ENCODE measurements at regions not wholly inside any gene's neighbourhood (a gene's known extent, or its start where the extent isn't known, plus 50 kb on each side); places are given as distances from the start of the nearest gene placed in this dataset.

- CTCF ChIA-PET: no interaction called here
- no TSS peak for BruUV-seq (replicated peaks)
- H3K9me3 ChIP-seq (ENCODE audit: low read depth, low read length, poor library complexity, severe bottlenecking): no peaks in the 10 kb centered on the region
- H3K27me3 ChIP-seq (replicated peaks; ENCODE audit: insufficient read depth, low read depth, low read length, poor library complexity): no peaks in the 10 kb centered on the region
- no peaks in the 10 kb centered on the region for H3K36me3 ChIP-seq (ENCODE audit: insufficient read depth, low read length, poor library complexity, severe bottlenecking)
- H3K4me1 ChIP-seq (ENCODE audit: insufficient read depth, low read length, poor library complexity, severe bottlenecking): no peaks in the 10 kb centered on the region
- intact Hi-C loops (cut with micrococcal nuclease; ENCODE audit: unreplicated experiment): no loop called here
- H3K27ac ChIP-seq (ENCODE audit: low read depth, low read length, poor library complexity, severe bottlenecking): no peak overlapping the region
- TF ChIP-seq EZH2 (IDR thresholded peaks at IDR 0.05; ENCODE audit: borderline replicate concordance, low read depth, low read length, poor library complexity, severe bottlenecking) (no peak), CTCF (conservative IDR thresholded peaks at IDR 0.05; ENCODE audit: low read depth, low read length) (no peak)
- DNase-seq (ENCODE audit: low spot score): no peak
- POLR2A ChIA-PET (ENCODE audit: low non-redundant PET): no interaction called here
- H3K4me3 ChIP-seq (ENCODE audit: low read depth, low read length, poor library complexity, severe bottlenecking): no peak overlapping the region
Measured at GRCh38 chr1:186775881-186776560, 52.7 kb upstream of the PLA2G4A start.

- BruUV-seq (replicated peaks): no TSS peak
- no peaks in the 10 kb centered on the region for H3K4me1 ChIP-seq (ENCODE audit: insufficient read depth, low read length, poor library complexity, severe bottlenecking)
- no peak overlapping the region for H3K27ac ChIP-seq (ENCODE audit: low read depth, low read length, poor library complexity, severe bottlenecking)
- no peaks in the 10 kb centered on the region for H3K9me3 ChIP-seq (ENCODE audit: low read depth, low read length, poor library complexity, severe bottlenecking)
- intact Hi-C loops (cut with micrococcal nuclease; ENCODE audit: unreplicated experiment): no loop called here
- ChIA-PET CTCF (no interaction called here), POLR2A (ENCODE audit: low non-redundant PET) (no interaction called here)
- no peaks in the 10 kb centered on the region for H3K27me3 ChIP-seq (replicated peaks; ENCODE audit: insufficient read depth, low read depth, low read length, poor library complexity)
- H3K36me3 ChIP-seq (ENCODE audit: insufficient read depth, low read length, poor library complexity, severe bottlenecking): no peaks in the 10 kb centered on the region
- no peak for DNase-seq (ENCODE audit: low spot score)
- H3K4me3 ChIP-seq (ENCODE audit: low read depth, low read length, poor library complexity, severe bottlenecking): no peak overlapping the region
- TF ChIP-seq CTCF (conservative IDR thresholded peaks at IDR 0.05; ENCODE audit: low read depth, low read length) (no peak), EZH2 (IDR thresholded peaks at IDR 0.05; ENCODE audit: borderline replicate concordance, low read depth, low read length, poor library complexity, severe bottlenecking) (no peak)
Measured at GRCh38 chr1:186775036-186775435, 53.7 kb upstream of the PLA2G4A start.

GRCh38 chr1:186772228-186772627 lies 56.5 kb upstream of the PLA2G4A start:
- TF ChIP-seq EZH2 (IDR thresholded peaks at IDR 0.05; ENCODE audit: borderline replicate concordance, low read depth, low read length, poor library complexity, severe bottlenecking) (no peak), CTCF (conservative IDR thresholded peaks at IDR 0.05; ENCODE audit: low read depth, low read length) (no peak)
- ChIA-PET POLR2A (ENCODE audit: low non-redundant PET) (no interaction called here), CTCF (no interaction called here)
- Histone ChIP-seq H3K36me3 (ENCODE audit: insufficient read depth, low read length, poor library complexity, severe bottlenecking) (no peaks in the 10 kb centered on the region), H3K9me3 (ENCODE audit: low read depth, low read length, poor library complexity, severe bottlenecking) (no peaks in the 10 kb centered on the region), H3K4me3 (ENCODE audit: low read depth, low read length, poor library complexity, severe bottlenecking) (no peak overlapping the region), H3K27me3 (replicated peaks; ENCODE audit: insufficient read depth, low read depth, low read length, poor library complexity) (no peaks in the 10 kb centered on the region), H3K4me1 (ENCODE audit: insufficient read depth, low read length, poor library complexity, severe bottlenecking) (no peaks in the 10 kb centered on the region), H3K27ac (ENCODE audit: low read depth, low read length, poor library complexity, severe bottlenecking) (no peak overlapping the region)
- BruUV-seq (replicated peaks): no TSS peak
- intact Hi-C loops (cut with micrococcal nuclease; ENCODE audit: unreplicated experiment): no loop called here
- DNase-seq (ENCODE audit: low spot score): no peak

Measured in A673 (cell line).